Astrocyte (in vitro differentiated cells and primary cell): ENCODE measurements at regions not wholly inside any gene's neighbourhood (a gene's known extent, or its start where the extent isn't known, plus 50 kb on each side); places are given as distances from the start of the nearest gene placed in this dataset.

Source experiments
- DNase-seq: peaks from one replicate; pipeline ENCODE4 v3.0.0-alpha.2; 2010; ENCODE audit warnings: low read depth
- FAIRE-seq: peaks from 2 replicates; lab custom pipeline; 2011; peaks lifted over from hg19 to GRCh38; lab: Jason Lieb, UNC
- H2AFZ ChIP-seq: 2 replicates; pipeline ENCODE4 v1.6.0; 2012; ENCODE audit warnings: low read depth, low read length, inconsistent platforms
- H3K27ac ChIP-seq: 2 replicates; pipeline ENCODE4 v1.5.1; 2011; ENCODE audit warnings: low read depth, low read length, inconsistent platforms
- H3K27me3 ChIP-seq: 2 replicates; pipeline ENCODE4 v1.6.0; 2011; ENCODE audit warnings: low read length, inconsistent platforms; ENCODE audit not compliant: insufficient read depth
- H3K36me3 ChIP-seq: 2 replicates; pipeline ENCODE4 v1.5.1; 2011; ENCODE audit warnings: low read length, inconsistent platforms; ENCODE audit not compliant: insufficient read depth
- H3K4me1 ChIP-seq: 2 replicates; pipeline ENCODE4 v1.5.1; 2011; ENCODE audit warnings: low read length, inconsistent platforms; ENCODE audit not compliant: insufficient read depth
- H3K4me2 ChIP-seq: 2 replicates; pipeline ENCODE4 v1.6.0; 2012; ENCODE audit warnings: low read length, inconsistent platforms
- H3K4me3 ChIP-seq: 2 replicates; pipeline ENCODE4 v1.5.1; 2011; ENCODE audit warnings: low read depth, mild to moderate bottlenecking, low read length, inconsistent platforms; ENCODE audit not compliant: insufficient read depth
- H3K79me2 ChIP-seq: 2 replicates; pipeline ENCODE4 v1.6.0; 2012; ENCODE audit warnings: mild to moderate bottlenecking, low read length, inconsistent platforms; ENCODE audit not compliant: insufficient read depth
- H3K9ac ChIP-seq: 2 replicates; pipeline ENCODE4 v1.6.0; 2012; ENCODE audit warnings: mild to moderate bottlenecking, low read length, inconsistent platforms
- H3K9me3 ChIP-seq: 2 replicates; pipeline ENCODE4 v1.5.1; 2012; ENCODE audit warnings: low read depth, mild to moderate bottlenecking, low read length, inconsistent platforms; ENCODE audit not compliant: insufficient read depth
- H4K20me1 ChIP-seq: 2 replicates; pipeline ENCODE4 v1.6.0; 2012; ENCODE audit warnings: low read length, inconsistent platforms; ENCODE audit not compliant: insufficient read depth
- H3K27ac Mint-ChIP-seq: one replicate; pipeline ENCODE4 v1.8.0; 2021; ENCODE audit warnings: mild to moderate bottlenecking, mixed read lengths; ENCODE audit not compliant: unreplicated experiment
- H3K27me3 Mint-ChIP-seq: one replicate; pipeline ENCODE4 v1.8.0; 2021; ENCODE audit warnings: low read depth, mixed read lengths; ENCODE audit not compliant: unreplicated experiment
- H3K36me3 Mint-ChIP-seq: one replicate; pipeline ENCODE4 v1.8.0; 2021; ENCODE audit warnings: low read depth, mixed read lengths; ENCODE audit not compliant: unreplicated experiment
- H3K4me1 Mint-ChIP-seq: one replicate; pipeline ENCODE4 v1.8.0; 2021; ENCODE audit warnings: low read depth, mixed read lengths; ENCODE audit not compliant: unreplicated experiment
- H3K4me3 Mint-ChIP-seq: one replicate; pipeline ENCODE4 v1.8.0; 2021; ENCODE audit warnings: mild to moderate bottlenecking, moderate library complexity, mixed read lengths; ENCODE audit not compliant: unreplicated experiment
- H3K9me3 Mint-ChIP-seq: one replicate; pipeline ENCODE4 v1.8.0; 2021; ENCODE audit warnings: mild to moderate bottlenecking, mixed read lengths; ENCODE audit not compliant: unreplicated experiment
- CTCF ChIP-seq: IDR thresholded peaks from 2 replicates; pipeline ENCODE4 v1.5.1; 2011; ENCODE audit warnings: low read depth, mild to moderate bottlenecking, inconsistent platforms, low read length, moderate library complexity; ENCODE audit not compliant: insufficient read depth
- EZH2 ChIP-seq: IDR thresholded peaks from 2 replicates; pipeline ENCODE4 v1.6.1; 2012; ENCODE audit warnings: mild to moderate bottlenecking, low read length, inconsistent platforms; ENCODE audit not compliant: insufficient read depth

GRCh38 chr12:115426732-115427131, 742.8 kb upstream of the TBX3 start:
- FAIRE-seq (no peak), DNase-seq (no peak)
- H3K36me3 Mint-ChIP-seq = peaks cover 3% of the 10 kb centered on the region
- H3K4me2 ChIP-seq = no peak overlapping the region
- H3K27me3 Mint-ChIP-seq = peaks cover 14% of the 10 kb centered on the region
- H3K4me1 ChIP-seq = no peaks in the 10 kb centered on the region
- peaks cover 8% of the 10 kb centered on the region for H3K9me3 Mint-ChIP-seq
- no peaks in the 10 kb centered on the region for H3K9me3 ChIP-seq
- no peaks in the 10 kb centered on the region for H3K4me1 Mint-ChIP-seq
- H3K4me3 ChIP-seq = no peak overlapping the region
- no peaks in the 10 kb centered on the region for H3K27me3 ChIP-seq
- no peak overlapping the region for H3K27ac Mint-ChIP-seq
- H2AFZ ChIP-seq = no peak overlapping the region
- no peaks in the 10 kb centered on the region for H4K20me1 ChIP-seq
- TF ChIP-seq CTCF = no peak
- no peak for TF ChIP-seq EZH2
- H3K36me3 ChIP-seq = no peaks in the 10 kb centered on the region
- H3K27ac ChIP-seq = no peak overlapping the region
- no peaks in the 10 kb centered on the region for H3K79me2 ChIP-seq
- no peak overlapping the region for H3K4me3 Mint-ChIP-seq
- no peak overlapping the region for H3K9ac ChIP-seq

- H3K4me1 Mint-ChIP-seq = no peaks in the 10 kb centered on the region
- no peak for FAIRE-seq
- no peaks in the 10 kb centered on the region for H4K20me1 ChIP-seq
- no peak overlapping the region for H3K4me3 ChIP-seq
- DNase-seq = no peak
- no peak for TF ChIP-seq EZH2
- TF ChIP-seq CTCF = no peak
- H3K4me2 ChIP-seq = no peak overlapping the region
- H3K9me3 ChIP-seq = no peaks in the 10 kb centered on the region
- H3K27ac Mint-ChIP-seq = no peak overlapping the region
- no peak overlapping the region for H3K27ac ChIP-seq
- H2AFZ ChIP-seq = no peak overlapping the region
- H3K9ac ChIP-seq = no peak overlapping the region
- H3K36me3 ChIP-seq = no peaks in the 10 kb centered on the region
- H3K4me3 Mint-ChIP-seq = no peak overlapping the region
- peaks cover 8% of the 10 kb centered on the region for H3K9me3 Mint-ChIP-seq
- H3K36me3 Mint-ChIP-seq = peaks cover 3% of the 10 kb centered on the region
- no peaks in the 10 kb centered on the region for H3K4me1 ChIP-seq
- peaks cover 10% of the 10 kb centered on the region for H3K27me3 Mint-ChIP-seq
- no peaks in the 10 kb centered on the region for H3K27me3 ChIP-seq
- H3K79me2 ChIP-seq = no peaks in the 10 kb centered on the region
Measured at GRCh38 chr12:115424003-115424402, 740.0 kb upstream of the TBX3 start.

GRCh38 chr12:115423546-115423987, 739.6 kb upstream of the TBX3 start:
- Mint-ChIP-seq H3K4me3 (no peak overlapping the region), H3K9me3 (peaks cover 8% of the 10 kb centered on the region), H3K27me3 (peaks cover 10% of the 10 kb centered on the region), H3K4me1 (no peaks in the 10 kb centered on the region), H3K27ac (no peak overlapping the region), H3K36me3 (peaks cover 3% of the 10 kb centered on the region)
- Histone ChIP-seq H2AFZ (no peak overlapping the region), H3K27me3 (no peaks in the 10 kb centered on the region), H3K9me3 (no peaks in the 10 kb centered on the region), H3K4me3 (no peak overlapping the region), H3K9ac (no peak overlapping the region), H3K79me2 (no peaks in the 10 kb centered on the region), H3K4me2 (no peak overlapping the region), H3K27ac (no peak overlapping the region), H4K20me1 (no peaks in the 10 kb centered on the region), H3K4me1 (no peaks in the 10 kb centered on the region), H3K36me3 (no peaks in the 10 kb centered on the region)
- no peak for DNase-seq
- TF ChIP-seq EZH2 = no peak
- no peak for TF ChIP-seq CTCF
- FAIRE-seq = no peak
